ENCODE measurements at regions not wholly inside any gene's neighbourhood (a gene's known extent, or its start where the extent isn't known, plus 50 kb on each side); places are given as distances from the start of the nearest gene placed in this dataset.

DNA sequence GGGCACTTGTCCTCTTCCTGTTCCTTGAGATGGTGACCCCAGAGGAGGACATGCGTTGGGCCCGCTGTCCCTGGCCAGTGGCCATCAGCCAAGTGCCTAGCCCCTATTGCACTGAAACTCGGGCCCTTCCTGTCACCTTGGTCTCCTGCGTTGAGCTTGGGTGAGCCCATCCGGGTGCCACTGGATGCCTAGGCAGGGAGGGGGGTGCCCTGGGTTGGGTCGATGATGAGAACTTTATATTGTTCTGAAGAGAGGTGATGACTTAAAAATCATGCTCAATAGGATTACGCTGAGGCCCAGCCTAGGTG lies 221.8 kb downstream of the SNRPN start:
- no peak for DNase-seq
- Mint-ChIP-seq H3K4me1 (ENCODE audit: low read depth) (no peaks in the 10 kb centered on the region), H3K27ac (no peak overlapping the region), H3K36me3 (ENCODE audit: low read depth) (peaks cover 3% of the 10 kb centered on the region), H3K4me3 (no peak overlapping the region), H3K27me3 (ENCODE audit: low read depth) (no peaks in the 10 kb centered on the region), H3K9me3 (peaks cover 28% of the 10 kb centered on the region)
- intact Hi-C loops (cut with micrococcal nuclease): no loop called here
- CTCF ChIA-PET: no interaction called here

GRCh38 chr15:25176991-25177954 lies 222.5 kb downstream of the SNRPN start:
- no peaks in the 10 kb centered on the region for H3K27me3 Mint-ChIP-seq (ENCODE audit: low read depth)
- DNase-seq: no peak
- H3K27ac Mint-ChIP-seq: no peak overlapping the region
- peaks cover 3% of the 10 kb centered on the region for H3K36me3 Mint-ChIP-seq (ENCODE audit: low read depth)
- no peak overlapping the region for H3K4me3 Mint-ChIP-seq
- H3K9me3 Mint-ChIP-seq: peaks cover 31% of the 10 kb centered on the region
- intact Hi-C loops (cut with micrococcal nuclease): no loop called here
- H3K4me1 Mint-ChIP-seq (ENCODE audit: low read depth): no peaks in the 10 kb centered on the region
- CTCF ChIA-PET: interaction anchor here (0.6 kb wide), 1 partner anchor 1542 kb away, joined by 3 read pairs; no protein-coding TSS in a partner anchor

DNA sequence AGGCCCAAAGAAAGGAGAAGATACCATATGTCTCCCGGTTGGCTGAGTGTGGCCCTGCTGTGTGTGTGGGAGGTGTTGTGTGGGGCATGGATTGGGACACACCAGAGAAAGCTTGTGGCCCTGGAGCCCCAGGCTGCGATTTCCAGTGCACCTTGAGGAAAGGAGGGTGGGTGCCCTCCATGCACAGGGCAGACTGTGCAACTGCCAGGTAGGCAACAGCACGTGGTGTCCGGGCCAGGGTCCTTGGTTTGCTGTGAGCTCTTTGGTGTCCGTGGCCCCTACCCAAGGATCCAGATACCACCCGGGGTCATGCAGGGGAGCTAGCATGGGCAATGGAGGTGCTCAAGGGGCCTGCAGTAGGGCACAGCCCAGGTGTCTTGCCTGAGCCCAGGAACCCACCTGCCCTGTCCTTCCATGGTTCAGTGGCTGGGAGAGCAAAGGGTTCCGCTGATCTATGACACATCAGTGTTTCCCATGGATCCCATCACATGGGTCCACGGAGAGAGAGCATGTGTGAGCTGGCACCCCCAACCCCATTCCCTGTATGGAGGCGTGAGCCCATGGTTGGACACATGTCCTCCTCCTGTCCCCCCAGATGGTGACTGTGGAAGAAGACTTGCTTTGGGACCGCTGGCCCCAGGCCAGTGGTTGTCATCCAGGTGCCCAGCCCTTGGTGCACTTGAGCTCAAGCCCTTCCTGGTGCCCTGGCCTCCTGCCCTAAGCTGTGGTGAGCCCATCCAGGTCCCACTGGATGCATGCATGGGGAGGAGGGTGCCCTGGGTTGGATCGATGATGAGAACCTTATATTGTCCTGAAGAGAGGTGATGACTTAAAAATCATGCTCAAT lies 223.4 kb downstream of the SNRPN start:
- Mint-ChIP-seq H3K4me3 (no peak overlapping the region), H3K36me3 (ENCODE audit: low read depth) (peaks cover 3% of the 10 kb centered on the region), H3K27me3 (ENCODE audit: low read depth) (no peaks in the 10 kb centered on the region), H3K4me1 (ENCODE audit: low read depth) (no peaks in the 10 kb centered on the region), H3K9me3 (peaks cover 29% of the 10 kb centered on the region), H3K27ac (no peak overlapping the region)
- DNase-seq: no peak
- intact Hi-C loops (cut with micrococcal nuclease): no loop called here
- CTCF ChIA-PET: interaction anchor here (0.6 kb wide), 1 partner anchor 1543 kb away, joined by 3 read pairs; no protein-coding TSS in a partner anchor

GRCh38 chr15:25178835-25179672 lies 224.3 kb downstream of the SNRPN start:
- H3K27ac Mint-ChIP-seq: no peak overlapping the region
- CTCF ChIA-PET: no interaction called here
- H3K4me3 Mint-ChIP-seq: no peak overlapping the region
- DNase-seq: no peak
- H3K9me3 Mint-ChIP-seq: peaks cover 23% of the 10 kb centered on the region
- H3K4me1 Mint-ChIP-seq (ENCODE audit: low read depth): no peaks in the 10 kb centered on the region
- H3K27me3 Mint-ChIP-seq (ENCODE audit: low read depth): no peaks in the 10 kb centered on the region
- H3K36me3 Mint-ChIP-seq (ENCODE audit: low read depth): peaks cover 3% of the 10 kb centered on the region
- intact Hi-C loops (cut with micrococcal nuclease): no loop called here

DNA sequence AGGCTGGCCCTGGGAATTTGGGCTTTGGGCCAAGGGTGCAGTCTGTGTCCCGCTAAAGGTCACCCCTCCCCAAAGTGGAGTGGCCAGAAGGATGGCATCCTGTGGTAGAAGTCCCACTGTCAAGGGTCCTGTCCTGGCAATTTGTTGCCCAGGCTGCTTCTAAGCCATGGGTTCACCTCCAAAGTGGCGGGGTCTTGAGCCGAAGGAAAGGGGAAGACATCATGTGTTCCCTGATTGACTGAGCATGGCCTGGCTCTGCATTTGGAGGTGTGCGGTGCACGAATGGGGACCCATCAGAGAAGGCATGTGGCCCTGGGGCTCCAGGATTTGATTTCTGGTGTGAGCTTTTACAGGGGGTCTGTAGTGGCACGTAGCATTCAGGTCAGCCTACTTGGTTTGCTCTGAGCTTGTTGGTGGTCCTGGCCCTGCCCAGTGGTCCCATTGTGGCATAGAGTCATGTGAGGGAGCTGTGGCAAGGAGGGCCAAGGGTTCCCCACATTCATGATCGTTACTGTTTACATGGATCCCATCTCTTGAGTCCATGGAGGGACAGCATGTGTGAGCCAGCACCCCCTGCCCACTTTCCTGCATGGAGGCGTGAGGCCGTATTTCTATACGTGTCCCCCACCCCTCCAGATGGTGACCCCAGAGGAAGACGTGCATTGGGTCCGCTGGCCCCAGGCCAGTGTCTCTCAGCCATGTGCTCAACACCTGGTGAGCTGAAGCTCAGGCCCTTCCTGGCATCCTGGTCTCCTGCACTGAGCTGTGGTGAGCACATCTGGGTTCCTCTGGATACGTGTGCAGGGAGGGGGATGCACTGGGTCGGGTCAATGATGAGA lies 225.1 kb downstream of the SNRPN start:
- CTCF ChIA-PET: no interaction called here
- Mint-ChIP-seq H3K27me3 (ENCODE audit: low read depth) (no peaks in the 10 kb centered on the region), H3K4me1 (ENCODE audit: low read depth) (no peaks in the 10 kb centered on the region), H3K9me3 (peaks cover 16% of the 10 kb centered on the region), H3K36me3 (ENCODE audit: low read depth) (peaks cover 2% of the 10 kb centered on the region), H3K4me3 (no peak overlapping the region), H3K27ac (no peak overlapping the region)
- DNase-seq: no peak
- intact Hi-C loops (cut with micrococcal nuclease): loop anchor here (10.0 kb wide), 1 partner anchor 325 kb away; no protein-coding TSS in a partner anchor

DNA sequence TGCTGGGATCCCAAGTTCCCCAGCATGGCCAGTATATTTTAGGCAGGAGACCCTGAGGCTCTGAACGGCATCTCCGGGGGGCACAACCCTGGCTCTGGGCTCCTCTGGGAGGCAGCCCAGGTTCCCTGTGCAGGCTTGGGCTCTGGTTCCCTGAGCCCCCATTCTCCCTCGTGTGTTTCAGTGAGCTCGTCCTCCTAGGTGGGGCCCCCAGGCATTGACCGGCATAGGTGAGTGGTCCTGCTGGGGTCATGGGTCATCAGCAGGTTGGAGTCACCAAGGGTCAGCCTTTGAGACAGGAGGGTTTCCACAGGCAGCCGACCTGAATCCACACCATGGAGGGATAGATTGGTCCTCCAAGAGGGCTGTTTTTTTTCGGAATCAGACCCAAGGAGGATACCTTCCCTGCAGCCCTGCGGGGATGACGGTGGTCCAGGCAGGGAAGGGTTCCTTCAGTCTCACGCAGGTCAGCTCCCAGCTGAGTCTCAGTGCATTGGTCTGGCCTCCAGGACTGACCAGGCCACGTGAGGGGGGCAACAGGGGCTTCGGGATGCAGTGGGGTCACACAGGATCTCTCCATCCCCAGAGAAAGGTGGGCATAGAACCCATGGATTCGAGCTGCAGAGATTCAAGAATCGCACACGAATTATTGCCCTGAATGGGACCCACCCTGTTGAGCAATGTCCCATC lies 226.0 kb downstream of the SNRPN start:
- H3K9me3 Mint-ChIP-seq: peaks cover 18% of the 10 kb centered on the region
- no peaks in the 10 kb centered on the region for H3K27me3 Mint-ChIP-seq (ENCODE audit: low read depth)
- no peaks in the 10 kb centered on the region for H3K4me1 Mint-ChIP-seq (ENCODE audit: low read depth)
- peaks cover 2% of the 10 kb centered on the region for H3K36me3 Mint-ChIP-seq (ENCODE audit: low read depth)
- DNase-seq: no peak
- no peak overlapping the region for H3K27ac Mint-ChIP-seq
- H3K4me3 Mint-ChIP-seq: no peak overlapping the region
- intact Hi-C loops (cut with micrococcal nuclease): loop anchor here (10.0 kb wide), 1 partner anchor 324 kb away; no protein-coding TSS in a partner anchor
- CTCF ChIA-PET: no interaction called here

DNA sequence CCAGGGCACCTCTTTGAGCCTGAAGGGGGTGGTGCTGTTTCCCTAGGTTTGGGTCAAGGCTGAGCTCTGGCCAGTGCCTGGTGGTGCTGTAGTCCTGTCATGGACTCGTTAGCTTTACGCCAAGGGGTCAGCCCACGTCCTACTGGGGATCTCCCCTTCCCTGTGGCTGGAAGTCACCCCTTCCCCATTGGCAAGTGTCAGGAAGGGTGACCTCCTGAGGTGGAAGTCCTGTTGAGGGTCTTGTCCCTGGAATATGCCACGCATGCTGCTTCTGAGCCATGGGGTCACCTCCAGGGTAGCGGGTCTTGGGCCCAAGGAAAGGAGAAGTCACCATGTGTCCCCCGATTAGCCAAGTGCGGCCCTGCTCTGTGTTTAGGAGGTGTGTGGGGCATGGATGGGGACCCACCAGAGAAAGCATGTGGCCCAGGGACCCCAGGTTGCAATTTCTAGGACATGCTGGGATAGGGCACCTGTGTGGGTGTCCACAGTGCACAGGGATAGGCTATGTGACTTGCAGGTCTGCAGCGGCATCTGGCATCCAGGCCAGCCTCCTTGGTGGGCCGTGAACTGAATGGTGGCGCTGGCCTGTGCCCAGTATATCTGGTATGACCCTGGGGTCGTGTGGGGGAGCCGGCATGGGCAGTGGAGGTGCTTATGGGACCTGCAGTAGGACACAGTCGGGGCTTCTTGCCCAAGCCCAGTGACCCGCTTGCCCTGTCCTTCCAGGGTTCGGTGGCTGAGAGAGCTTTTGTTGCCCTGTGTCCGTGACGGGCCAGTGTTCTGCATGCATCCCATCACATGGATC lies 226.7 kb downstream of the SNRPN start:
- CTCF ChIA-PET: no interaction called here
- H3K27me3 Mint-ChIP-seq (ENCODE audit: low read depth): no peaks in the 10 kb centered on the region
- no peak overlapping the region for H3K27ac Mint-ChIP-seq
- peaks cover 2% of the 10 kb centered on the region for H3K36me3 Mint-ChIP-seq (ENCODE audit: low read depth)
- no peaks in the 10 kb centered on the region for H3K4me1 Mint-ChIP-seq (ENCODE audit: low read depth)
- DNase-seq: no peak
- intact Hi-C loops (cut with micrococcal nuclease): loop anchor here (10.0 kb wide), 1 partner anchor 323 kb away; no protein-coding TSS in a partner anchor
- peaks cover 15% of the 10 kb centered on the region for H3K9me3 Mint-ChIP-seq
- no peak overlapping the region for H3K4me3 Mint-ChIP-seq

DNA sequence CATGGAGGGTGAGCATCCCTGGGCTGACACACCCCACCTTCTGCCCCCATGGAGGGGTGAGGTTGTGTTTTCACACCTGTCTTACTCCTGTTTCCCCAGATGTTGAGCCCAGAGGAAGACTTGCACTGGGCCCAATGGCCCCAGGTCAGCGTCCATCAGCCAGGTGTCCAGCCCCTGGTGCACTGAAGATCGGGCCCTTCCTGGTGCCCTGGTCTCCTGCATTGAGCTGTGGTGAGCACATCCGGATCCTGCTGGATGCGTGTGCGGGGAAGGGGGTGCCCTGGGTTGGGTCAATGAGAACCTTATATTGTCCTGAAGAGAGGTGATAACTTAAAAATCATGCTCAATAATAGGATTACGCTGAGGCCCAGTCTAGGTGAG lies 227.3 kb downstream of the SNRPN start:
- intact Hi-C loops (cut with micrococcal nuclease): loop anchor here (10.0 kb wide), 1 partner anchor 323 kb away; no protein-coding TSS in a partner anchor
- no peak for DNase-seq
- H3K4me1 Mint-ChIP-seq (ENCODE audit: low read depth): no peaks in the 10 kb centered on the region
- H3K9me3 Mint-ChIP-seq: peaks cover 15% of the 10 kb centered on the region
- H3K27ac Mint-ChIP-seq: no peak overlapping the region
- CTCF ChIA-PET: no interaction called here
- H3K4me3 Mint-ChIP-seq: no peak overlapping the region
- H3K36me3 Mint-ChIP-seq (ENCODE audit: low read depth): peaks cover 2% of the 10 kb centered on the region
- H3K27me3 Mint-ChIP-seq (ENCODE audit: low read depth): no peaks in the 10 kb centered on the region

- Mint-ChIP-seq H3K36me3 (ENCODE audit: low read depth) (peaks cover 2% of the 10 kb centered on the region), H3K9me3 (peaks cover 15% of the 10 kb centered on the region), H3K27ac (no peak overlapping the region), H3K4me3 (no peak overlapping the region), H3K4me1 (ENCODE audit: low read depth) (no peaks in the 10 kb centered on the region), H3K27me3 (ENCODE audit: low read depth) (no peaks in the 10 kb centered on the region)
- intact Hi-C loops (cut with micrococcal nuclease): loop anchor here (10.0 kb wide), 1 partner anchor 322 kb away; no protein-coding TSS in a partner anchor
- no peak for DNase-seq
- CTCF ChIA-PET: no interaction called here
These were observed 228.1 kb downstream of the SNRPN start for GRCh38 chr15:25182736-25183445.
